ENCODE measurements at regions not wholly inside any gene's neighbourhood (a gene's known extent, or its start where the extent isn't known, plus 50 kb on each side); places are given as distances from the start of the nearest gene placed in this dataset.

GRCh38 chr7:26466007-26466406 is 174.3 kb downstream of the SNX10 start:
- intact Hi-C loops (cut with micrococcal nuclease; ENCODE audit: unreplicated experiment) (no loop called here), in situ Hi-C loops (cut with MboI) (no loop called here)
- no peak overlapping the region for H2AFZ ChIP-seq (ENCODE audit: control insufficient read depth, low read depth, low read length)
- H3K27me3 ChIP-seq (replicated peaks in 1 of 2; ENCODE audit: control insufficient read depth in 2 of 2, insufficient read depth in 2 of 2, low read length in 1 of 2): peaks cover 0 to 4% of the 10 kb centered on the region in 2 experiments; a peak in 2 of 4 replicates
- WGBS (ENCODE audit: insufficient coverage, insufficient replicate concordance, low lambda C conversion rate, missing lambda C conversion rate): 34% methylated on average over 6 of the region's 6 CpGs
- no peak overlapping the region for H3K27ac ChIP-seq (ENCODE audit: control insufficient read depth, insufficient read depth)
- FAIRE-seq (no peak), DNase-seq (ENCODE audit: low read depth, low spot score) (no peak), ATAC-seq (no peak)
- no peak overlapping the region for H3K9ac ChIP-seq (ENCODE audit: control insufficient read depth, insufficient read depth, low read length)
- H3K4me1 ChIP-seq (ENCODE audit: control insufficient read depth, insufficient read depth, low read length): no peaks in the 10 kb centered on the region
- TF ChIP-seq, protein P1, sequence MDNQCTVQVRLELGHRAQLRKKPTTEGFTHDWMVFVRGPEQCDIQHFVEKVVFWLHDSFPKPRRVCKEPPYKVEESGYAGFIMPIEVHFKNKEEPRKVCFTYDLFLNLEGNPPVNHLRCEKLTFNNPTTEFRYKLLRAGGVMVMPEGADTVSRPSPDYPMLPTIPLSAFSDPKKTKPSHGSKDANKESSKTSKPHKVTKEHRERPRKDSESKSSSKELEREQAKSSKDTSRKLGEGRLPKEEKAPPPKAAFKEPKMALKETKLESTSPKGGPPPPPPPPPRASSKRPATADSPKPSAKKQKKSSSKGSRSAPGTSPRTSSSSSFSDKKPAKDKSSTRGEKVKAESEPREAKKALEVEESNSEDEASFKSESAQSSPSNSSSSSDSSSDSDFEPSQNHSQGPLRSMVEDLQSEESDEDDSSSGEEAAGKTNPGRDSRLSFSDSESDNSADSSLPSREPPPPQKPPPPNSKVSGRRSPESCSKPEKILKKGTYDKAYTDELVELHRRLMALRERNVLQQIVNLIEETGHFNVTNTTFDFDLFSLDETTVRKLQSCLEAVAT (IDR thresholded peaks at IDR 0.05): no peak
- TF ChIP-seq RELA (IDR thresholded peaks at IDR 0.05; ENCODE audit: borderline replicate concordance, partially characterized antibody): no peak
- TF ChIP-seq, protein P2, sequence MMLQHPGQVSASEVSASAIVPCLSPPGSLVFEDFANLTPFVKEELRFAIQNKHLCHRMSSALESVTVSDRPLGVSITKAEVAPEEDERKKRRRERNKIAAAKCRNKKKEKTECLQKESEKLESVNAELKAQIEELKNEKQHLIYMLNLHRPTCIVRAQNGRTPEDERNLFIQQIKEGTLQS (IDR thresholded peaks at IDR 0.05; ENCODE audit: borderline replicate concordance, extremely low read depth, low read depth, low read length): no peak
- no peak for TF ChIP-seq REST (IDR thresholded peaks at IDR 0.05; ENCODE audit: low read depth, low read length)
- TF ChIP-seq EP300 (IDR thresholded peaks at IDR 0.05; ENCODE audit: borderline replicate concordance in 1 of 2, control insufficient read depth in 1 of 2, low read depth in 2 of 2, low read length in 2 of 2): no peak
- no peak for TF ChIP-seq MEF2A (IDR thresholded peaks at IDR 0.05; ENCODE audit: insufficient read depth, low read depth, low read length)
- TF ChIP-seq NR2F1 (conservative IDR thresholded peaks at IDR 0.05): no peak
- no peak for TF ChIP-seq MYB (IDR thresholded peaks at IDR 0.05; ENCODE audit: borderline replicate concordance, low read depth, low read length)
- ChIA-PET POLR2A (no interaction called here), SMC1A (ENCODE audit: uncharacterized antibody, unreplicated experiment) (no interaction called here), CTCF (no interaction called here), RAD21 (ENCODE audit: unreplicated experiment) (no interaction called here)
- no peak overlapping the region for H3K4me2 ChIP-seq (ENCODE audit: control insufficient read depth, insufficient read depth)
- H3K4me3 ChIP-seq: no peak overlapping the region
- no peaks in the 10 kb centered on the region for H3K36me3 ChIP-seq (ENCODE audit: control insufficient read depth in 2 of 2, insufficient read depth in 2 of 2, low read length in 1 of 2)
- no TSS peak for BruUV-seq (replicated peaks)
- H3K9me3 ChIP-seq (replicated peaks; ENCODE audit: control insufficient read depth, insufficient read depth, low read length): no peaks in the 10 kb centered on the region
- no peaks in the 10 kb centered on the region for H4K20me1 ChIP-seq (ENCODE audit: control insufficient read depth, insufficient read depth)
- no peaks in the 10 kb centered on the region for H3K79me2 ChIP-seq (ENCODE audit: control insufficient read depth, insufficient read depth, low read length)

Measured in GM12878 (cell line).